ENCODE measurements at regions not wholly inside any gene's neighbourhood (a gene's known extent, or its start where the extent isn't known, plus 50 kb on each side); places are given as distances from the start of the nearest gene placed in this dataset.

- Histone ChIP-seq H2AFZ (ENCODE audit: low read depth, low read length) (no peak overlapping the region), H3K4me3 (no peak overlapping the region), H3K4me1 (replicated peaks in 1 of 2; ENCODE audit: control insufficient read depth in 2 of 2, insufficient read depth in 2 of 2, low read length in 2 of 2) (peaks cover 7 to 20% of the 10 kb centered on the region in 2 experiments; a peak in 4 of 5 replicates), H4K20me1 (replicated peaks; ENCODE audit: control insufficient read depth, insufficient read depth, low read length) (no peaks in the 10 kb centered on the region), H3K27me3 (ENCODE audit: control insufficient read depth in 2 of 2, insufficient read depth in 2 of 2, low read length in 2 of 2) (peaks cover 38 to 67% of the 10 kb centered on the region in 2 experiments), H3K27ac (ENCODE audit: extremely low read depth, low read depth, low read length) (no peak overlapping the region), H3K36me3 (ENCODE audit: control insufficient read depth, insufficient read depth, low read length) (no peaks in the 10 kb centered on the region), H3K9ac (ENCODE audit: insufficient read depth in 1 of 2, low read depth in 2 of 2, low read length in 2 of 2) (no peak overlapping the region), H3K9me3 (replicated peaks; ENCODE audit: control insufficient read depth, insufficient read depth, low read depth, low read length) (no peaks in the 10 kb centered on the region), H3K9me1 (ENCODE audit: control insufficient read depth, insufficient read depth, low read length) (peaks cover 3% of the 10 kb centered on the region), H3K79me2 (ENCODE audit: control insufficient read depth, insufficient read depth, low read length) (no peaks in the 10 kb centered on the region), H3K4me2 (ENCODE audit: insufficient read depth, low read length) (no peak overlapping the region)
- no peak for ATAC-seq
- ChIA-PET POLR2A (interaction anchor here (0.6 to 0.9 kb wide), 4 partner anchors 9 to 518 kb away, joined by 3 to 4 read pairs (median 3); no protein-coding TSS in a partner anchor), CTCF (ENCODE audit: low intra/inter-chr PET ratio) (no interaction called here)
- intact Hi-C loops (cut with micrococcal nuclease) = no loop called here
- no peak for DNase-seq (ENCODE audit: extremely low read depth in 1 of 4, low spot score in 3 of 4)
- FAIRE-seq = no peak
- TF ChIP-seq CBFB (CRISPR knock-in tag; IDR thresholded peaks at IDR 0.05) = no peak
- TF ChIP-seq RCOR1 (IDR thresholded peaks at IDR 0.05; ENCODE audit: borderline replicate concordance in 1 of 2, low read depth in 2 of 2, low read length in 2 of 2) = no peak
- no peak for TF ChIP-seq ESRRA (IDR thresholded peaks at IDR 0.05; ENCODE audit: borderline replicate concordance, low read depth)
- no peak for TF ChIP-seq CHD2 (IDR thresholded peaks at IDR 0.05; ENCODE audit: low read depth, low read length)
- BruUV-seq (replicated peaks) = no TSS peak
- in situ Hi-C loops (cut with MboI) = no loop called here
- WGBS (ENCODE audit: insufficient coverage, low coverage, missing lambda C conversion rate) = 7% methylated on average over 7 of the region's 8 CpGs
Observed at GRCh38 chr2:3100386-3100785, 277.2 kb downstream of the EIPR1 start.

- H3K4me2 ChIP-seq (ENCODE audit: insufficient read depth, low read length) = no peak overlapping the region
- H3K27me3 ChIP-seq (ENCODE audit: control insufficient read depth in 2 of 2, insufficient read depth in 2 of 2, low read length in 2 of 2) = peaks cover 38 to 67% of the 10 kb centered on the region in 2 experiments
- no peaks in the 10 kb centered on the region for H3K79me2 ChIP-seq (ENCODE audit: control insufficient read depth, insufficient read depth, low read length)
- no peaks in the 10 kb centered on the region for H3K9me3 ChIP-seq (replicated peaks; ENCODE audit: control insufficient read depth, insufficient read depth, low read depth, low read length)
- ATAC-seq (no peak), FAIRE-seq (no peak), DNase-seq (ENCODE audit: extremely low read depth in 1 of 4, low spot score in 3 of 4) (no peak)
- CTCF ChIA-PET (ENCODE audit: low intra/inter-chr PET ratio) = no interaction called here
- POLR2A ChIA-PET = interaction anchor here (0.6 kb wide), 1 partner anchor 517 kb away, joined by 3 read pairs; no protein-coding TSS in a partner anchor
- H3K9ac ChIP-seq (ENCODE audit: insufficient read depth in 1 of 2, low read depth in 2 of 2, low read length in 2 of 2) = no peak overlapping the region
- intact Hi-C loops (cut with micrococcal nuclease) = no loop called here
- no peak overlapping the region for H3K4me3 ChIP-seq
- no peak overlapping the region for H3K27ac ChIP-seq (ENCODE audit: extremely low read depth, low read depth, low read length)
- H4K20me1 ChIP-seq (replicated peaks; ENCODE audit: control insufficient read depth, insufficient read depth, low read length) = no peaks in the 10 kb centered on the region
- H2AFZ ChIP-seq (ENCODE audit: low read depth, low read length) = no peak overlapping the region
- H3K9me1 ChIP-seq (ENCODE audit: control insufficient read depth, insufficient read depth, low read length) = peaks cover 3% of the 10 kb centered on the region
- no peak for TF ChIP-seq GTF2A2 (tag; IDR thresholded peaks at IDR 0.05)
- TF ChIP-seq CCNT2 (IDR thresholded peaks at IDR 0.05; ENCODE audit: borderline replicate concordance, extremely low read depth, insufficient read length, low read depth, low read length) = no peak
- no peak for TF ChIP-seq MEIS2 (IDR thresholded peaks at IDR 0.05; ENCODE audit: partially characterized antibody)
- TF ChIP-seq TFAM (CRISPR knock-in tag; conservative IDR thresholded peaks at IDR 0.05) = no peak
- no peak for TF ChIP-seq THAP7 (CRISPR knock-in tag; IDR thresholded peaks at IDR 0.05)
- no peaks in the 10 kb centered on the region for H3K36me3 ChIP-seq (ENCODE audit: control insufficient read depth, insufficient read depth, low read length)
- in situ Hi-C loops (cut with MboI) = no loop called here
- peaks cover 11 to 25% of the 10 kb centered on the region in 2 experiments; a peak in 4 of 5 replicates for H3K4me1 ChIP-seq (replicated peaks in 1 of 2; ENCODE audit: control insufficient read depth in 2 of 2, insufficient read depth in 2 of 2, low read length in 2 of 2)
- WGBS (ENCODE audit: insufficient coverage, low coverage, missing lambda C conversion rate) = 20% methylated on average over 12 of the region's 12 CpGs
- no TSS peak for BruUV-seq (replicated peaks)
Observed at GRCh38 chr2:3099860-3100234, 277.8 kb downstream of the EIPR1 start.

Measured in K562 (cell line).